22Rv1 (cell line): ENCODE measurements at regions not wholly inside any gene's neighbourhood (a gene's known extent, or its start where the extent isn't known, plus 50 kb on each side); places are given as distances from the start of the nearest gene placed in this dataset.

Experiments
- CTCF ChIP-seq: fragments of 450-650 bp; IDR thresholded peaks from 2 replicates; pipeline ENCODE4 v1.5.1; 2017; ENCODE audit warnings: mild to moderate bottlenecking
- ZFX ChIP-seq: fragments of 450-650 bp; IDR thresholded peaks from 2 replicates; pipeline ENCODE4 v1.6.1; 2017; ENCODE audit warnings: antibody characterized with exemption, borderline replicate concordance

- TF ChIP-seq CTCF (no peak), ZFX (no peak)
These were observed 239.1 kb downstream of the ASMT start for GRCh38 chrX:1853916-1854315.
